ENCODE measurements at regions not wholly inside any gene's neighbourhood (a gene's known extent, or its start where the extent isn't known, plus 50 kb on each side); places are given as distances from the start of the nearest gene placed in this dataset.

- TF ChIP-seq SIN3A (IDR thresholded peaks at IDR 0.05; ENCODE audit: borderline replicate concordance, low read depth, low read length) (no peak), CTCF (IDR thresholded peaks at IDR 0.05) (no peak), EP300 (IDR thresholded peaks at IDR 0.05; ENCODE audit: borderline replicate concordance in 1 of 2, low read depth in 1 of 2, low read length in 1 of 2) (no peak), RXRA (IDR thresholded peaks at IDR 0.05; ENCODE audit: borderline replicate concordance, low read depth) (no peak), USF1 (IDR thresholded peaks at IDR 0.05; ENCODE audit: borderline replicate concordance, low read depth) (no peak), POLR2AphosphoS5 (IDR thresholded peaks at IDR 0.05; ENCODE audit: low read depth, low read length) (no peak), REST (IDR thresholded peaks at IDR 0.05; ENCODE audit: low read depth, low read length) (no peak), RAD21 (IDR thresholded peaks at IDR 0.05; ENCODE audit: low read length) (no peak), USF2 (IDR thresholded peaks at IDR 0.05; ENCODE audit: borderline replicate concordance, low read depth, low read length) (no peak)
These were observed 597.6 kb upstream of the CPEB2 start for GRCh38 chr4:14404730-14405129.

All from SK-N-SH (cell line).